ENCODE measurements at regions not wholly inside any gene's neighbourhood (a gene's known extent, or its start where the extent isn't known, plus 50 kb on each side); places are given as distances from the start of the nearest gene placed in this dataset.

GRCh38 chr12:94010307-94010706 is 138.1 kb upstream of the PLXNC1 start:
- ChIA-PET RAD21 (ENCODE audit: low non-redundant PET in 1 of 2, low total read pairs in 2 of 2, uncharacterized antibody in 2 of 2, unreplicated experiment in 2 of 2) (no interaction called here), CTCF (no interaction called here), POLR2A (no interaction called here)
- H3K36me3 ChIP-seq (ENCODE audit: control insufficient read depth in 1 of 2, insufficient read depth in 2 of 2, low read length in 2 of 2), result no peaks in the 10 kb centered on the region
- no peak overlapping the region for H3K4me2 ChIP-seq (ENCODE audit: low read length)
- no peak overlapping the region for H3K4me3 ChIP-seq (replicated peaks in 1 of 2; ENCODE audit: low read depth in 1 of 2, low read length in 2 of 2)
- intact Hi-C loops (cut with micrococcal nuclease), result no loop called here
- TF ChIP-seq EZH2 (IDR thresholded peaks at IDR 0.05) (no peak), EZH2phosphoT487 (IDR thresholded peaks at IDR 0.05; ENCODE audit: borderline replicate concordance) (no peak), ZNF274 (IDR thresholded peaks at IDR 0.05; ENCODE audit: low read depth, low read length) (no peak), SRF (IDR thresholded peaks at IDR 0.05; ENCODE audit: low read depth) (no peak), CTCF (IDR thresholded peaks at IDR 0.05 in 2 of 3, conservative IDR thresholded peaks at IDR 0.05 in 1 of 3; ENCODE audit: borderline replicate concordance in 1 of 3, insufficient read depth in 1 of 3, low read depth in 2 of 3, low read length in 2 of 3) (no peak), ELF1 (IDR thresholded peaks at IDR 0.05; ENCODE audit: borderline replicate concordance, low read depth) (no peak), FOSL1 (IDR thresholded peaks at IDR 0.05; ENCODE audit: low read depth) (no peak), TCF7L2 (IDR thresholded peaks at IDR 0.05; ENCODE audit: borderline replicate concordance, extremely low read depth, insufficient read depth, insufficient read length) (no peak), ATF3 (IDR thresholded peaks at IDR 0.05) (no peak), POLR2AphosphoS5 (IDR thresholded peaks at IDR 0.05; ENCODE audit: low read depth, low read length) (no peak), JUND (IDR thresholded peaks at IDR 0.05) (no peak), SIN3A (IDR thresholded peaks at IDR 0.05; ENCODE audit: low read depth) (no peak), RAD21 (IDR thresholded peaks at IDR 0.05; ENCODE audit: low read depth) (no peak), SP1 (IDR thresholded peaks at IDR 0.05; ENCODE audit: low read depth) (no peak), POLR2A (IDR thresholded peaks at IDR 0.05; ENCODE audit: borderline replicate concordance, extremely low read depth, insufficient read depth, insufficient read length) (no peak), CEBPB (IDR thresholded peaks at IDR 0.05; ENCODE audit: low read depth) (no peak), EGR1 (IDR thresholded peaks at IDR 0.05; ENCODE audit: low read depth) (no peak), YY1 (IDR thresholded peaks at IDR 0.05; ENCODE audit: extremely low read depth, insufficient replicate concordance, low read depth, low read length) (no peak), CBX3 (IDR thresholded peaks at IDR 0.05; ENCODE audit: low read depth) (no peak)
- H3K9ac ChIP-seq (ENCODE audit: low read length), result no peak overlapping the region
- ATAC-seq (no peak), DNase-seq (ENCODE audit: low read depth, low spot score) (no peak)
- H2AFZ ChIP-seq (ENCODE audit: low read depth, low read length, poor library complexity, severe bottlenecking), result no peak overlapping the region
- no peak overlapping the region for H3K27ac ChIP-seq (ENCODE audit: low read depth, low read length)
- H4K20me1 ChIP-seq (ENCODE audit: insufficient read depth), result no peaks in the 10 kb centered on the region
- no peaks in the 10 kb centered on the region for H3K9me2 ChIP-seq (ENCODE audit: insufficient read depth)
- no TSS peak for BruUV-seq (replicated peaks)
- no peaks in the 10 kb centered on the region for H3K9me3 ChIP-seq (ENCODE audit: control insufficient read depth in 1 of 2, insufficient read depth in 1 of 2, low read depth in 1 of 2, low read length in 2 of 2)
- H3K4me1 ChIP-seq (ENCODE audit: control insufficient read depth in 1 of 2, insufficient read depth in 2 of 2, low read length in 2 of 2), result peaks cover 0 to 5% of the 10 kb centered on the region in 2 experiments; a peak in 2 of 4 replicates
- H3K27me3 ChIP-seq (ENCODE audit: insufficient read depth, low read length), result no peaks in the 10 kb centered on the region
- H3K79me2 ChIP-seq (ENCODE audit: insufficient read depth, low read length), result no peaks in the 10 kb centered on the region

All from HCT116 (cell line).